ENCODE measurements at regions not wholly inside any gene's neighbourhood (a gene's known extent, or its start where the extent isn't known, plus 50 kb on each side); places are given as distances from the start of the nearest gene placed in this dataset.
"Not testable (repeated sequence)": the region's sequence is repeated elsewhere in the genome, so short reads cannot be mapped to it uniquely, and the experiment has no call there.

GRCh38 chr20:30484009-30484748 is 773.3 kb upstream of the DEFB115 start:
- in situ Hi-C loops (cut with MboI; ENCODE audit: low sequenced_read_pairs, unreplicated experiment): no loop called here
- DNase-seq (ENCODE audit: low spot score): peak; percentile 1
- TF ChIP-seq CTCF (IDR thresholded peaks at IDR 0.05; ENCODE audit: borderline replicate concordance, control extremely low read depth, extremely low read depth, insufficient read depth, missing control alignments): no peak

GRCh38 chr20:30484749-30485070 is 772.8 kb upstream of the DEFB115 start:
- TF ChIP-seq CTCF (IDR thresholded peaks at IDR 0.05; ENCODE audit: borderline replicate concordance, control extremely low read depth, extremely low read depth, insufficient read depth, missing control alignments): no peak
- peak; percentile 5 for DNase-seq (ENCODE audit: low spot score)
- in situ Hi-C loops (cut with MboI; ENCODE audit: low sequenced_read_pairs, unreplicated experiment): no loop called here

GRCh38 chr20:30485331-30486102 is 771.9 kb upstream of the DEFB115 start:
- in situ Hi-C loops (cut with MboI; ENCODE audit: low sequenced_read_pairs, unreplicated experiment): no loop called here
- peak; percentile 12 for DNase-seq (ENCODE audit: low spot score)

GRCh38 chr20:30486103-30486478 is 771.4 kb upstream of the DEFB115 start:
- DNase-seq (ENCODE audit: low spot score): no peak
- in situ Hi-C loops (cut with MboI; ENCODE audit: low sequenced_read_pairs, unreplicated experiment): no loop called here
- no peak for TF ChIP-seq CTCF (IDR thresholded peaks at IDR 0.05; ENCODE audit: borderline replicate concordance, control extremely low read depth, extremely low read depth, insufficient read depth, missing control alignments)

More at GRCh38 chr20:30485331-30486102, 771.9 kb upstream of the DEFB115 start:
- no peak for TF ChIP-seq CTCF (IDR thresholded peaks at IDR 0.05; ENCODE audit: borderline replicate concordance, control extremely low read depth, extremely low read depth, insufficient read depth, missing control alignments)

GRCh38 chr20:30487461-30487860 is 770.0 kb upstream of the DEFB115 start:
- in situ Hi-C loops (cut with MboI; ENCODE audit: low sequenced_read_pairs, unreplicated experiment); DNase-seq (ENCODE audit: low spot score): not testable (repeated sequence)

GRCh38 chr20:30487947-30488926 is 769.2 kb upstream of the DEFB115 start:
- no peak for TF ChIP-seq CTCF (IDR thresholded peaks at IDR 0.05; ENCODE audit: borderline replicate concordance, control extremely low read depth, extremely low read depth, insufficient read depth, missing control alignments)
- in situ Hi-C loops (cut with MboI; ENCODE audit: low sequenced_read_pairs, unreplicated experiment): no loop called here
- DNase-seq (ENCODE audit: low spot score): no peak
